ENCODE measurements at regions not wholly inside any gene's neighbourhood (a gene's known extent, or its start where the extent isn't known, plus 50 kb on each side); places are given as distances from the start of the nearest gene placed in this dataset.

- TF ChIP-seq, protein P1, sequence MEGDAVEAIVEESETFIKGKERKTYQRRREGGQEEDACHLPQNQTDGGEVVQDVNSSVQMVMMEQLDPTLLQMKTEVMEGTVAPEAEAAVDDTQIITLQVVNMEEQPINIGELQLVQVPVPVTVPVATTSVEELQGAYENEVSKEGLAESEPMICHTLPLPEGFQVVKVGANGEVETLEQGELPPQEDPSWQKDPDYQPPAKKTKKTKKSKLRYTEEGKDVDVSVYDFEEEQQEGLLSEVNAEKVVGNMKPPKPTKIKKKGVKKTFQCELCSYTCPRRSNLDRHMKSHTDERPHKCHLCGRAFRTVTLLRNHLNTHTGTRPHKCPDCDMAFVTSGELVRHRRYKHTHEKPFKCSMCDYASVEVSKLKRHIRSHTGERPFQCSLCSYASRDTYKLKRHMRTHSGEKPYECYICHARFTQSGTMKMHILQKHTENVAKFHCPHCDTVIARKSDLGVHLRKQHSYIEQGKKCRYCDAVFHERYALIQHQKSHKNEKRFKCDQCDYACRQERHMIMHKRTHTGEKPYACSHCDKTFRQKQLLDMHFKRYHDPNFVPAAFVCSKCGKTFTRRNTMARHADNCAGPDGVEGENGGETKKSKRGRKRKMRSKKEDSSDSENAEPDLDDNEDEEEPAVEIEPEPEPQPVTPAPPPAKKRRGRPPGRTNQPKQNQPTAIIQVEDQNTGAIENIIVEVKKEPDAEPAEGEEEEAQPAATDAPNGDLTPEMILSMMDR (IDR thresholded peaks at IDR 0.05): no peak
- TF ChIP-seq EZH2 (IDR thresholded peaks at IDR 0.05): no peak
- TF ChIP-seq EZH2phosphoT487 (IDR thresholded peaks at IDR 0.05): no peak
Observed at GRCh38 chr21:28100366-28100765, 892.3 kb downstream of the LTN1 start.
